SK-N-SH (cell line): ENCODE measurements at regions not wholly inside any gene's neighbourhood (a gene's known extent, or its start where the extent isn't known, plus 50 kb on each side); places are given as distances from the start of the nearest gene placed in this dataset.

Experiments used
- CTCF ChIP-seq: fragments of 200-600 bp; sonication (generic); IDR thresholded peaks from 2 replicates; pipeline ENCODE4 v1.6.1; 2017; ENCODE audit warnings: antibody characterized with exemption, mild to moderate bottlenecking, moderate library complexity
- ELF1 ChIP-seq: IDR thresholded peaks from 2 replicates; pipeline ENCODE4 v1.4.0; 2012
- GABPA ChIP-seq: IDR thresholded peaks from 2 replicates; pipeline ENCODE4 v1.4.0; 2012; ENCODE audit warnings: low read depth, mild to moderate bottlenecking
- RCOR1 ChIP-seq: fragments of 150-350 bp; IDR thresholded peaks from 2 replicates; pipeline ENCODE4 v1.6.1; 2017; ENCODE audit warnings: antibody characterized with exemption, low read length
- RFX5 ChIP-seq: IDR thresholded peaks from 2 replicates; pipeline ENCODE4 v1.6.1; 2012; ENCODE audit warnings: mild to moderate bottlenecking, improper control_type of control experiment, low read length

GRCh38 chr11:26830757-26831156 is 108.9 kb upstream of the SLC5A12 start:
- TF ChIP-seq CTCF: no peak
- TF ChIP-seq GABPA: no peak
- TF ChIP-seq RFX5: no peak
- no peak for TF ChIP-seq ELF1
- no peak for TF ChIP-seq RCOR1
